ENCODE measurements at regions not wholly inside any gene's neighbourhood (a gene's known extent, or its start where the extent isn't known, plus 50 kb on each side); places are given as distances from the start of the nearest gene placed in this dataset.

- no peaks in the 10 kb centered on the region for H3K79me2 ChIP-seq (replicated peaks; ENCODE audit: insufficient read depth, low read length)
- no peak overlapping the region for H3K4me3 ChIP-seq (ENCODE audit: low read length)
- no peaks in the 10 kb centered on the region for H3K27me3 ChIP-seq (ENCODE audit: insufficient read depth, low read depth, low read length)
- no peak overlapping the region for H2AFZ ChIP-seq (ENCODE audit: low read depth, low read length)
- no peaks in the 10 kb centered on the region for H4K20me1 ChIP-seq (ENCODE audit: insufficient read depth)
- H3K4me2 ChIP-seq (ENCODE audit: low read length): no peak overlapping the region
- H3K9ac ChIP-seq (ENCODE audit: low read length): no peak overlapping the region
- TF ChIP-seq POLR2AphosphoS5 (IDR thresholded peaks at IDR 0.05) (no peak), SMC3 (conservative IDR thresholded peaks at IDR 0.05; ENCODE audit: poor library complexity) (no peak), EZH2 (IDR thresholded peaks at IDR 0.05; ENCODE audit: borderline replicate concordance, insufficient read depth, low read length, poor library complexity, severe bottlenecking) (no peak), TAF1 (IDR thresholded peaks at IDR 0.05; ENCODE audit: low read depth) (no peak), REST (IDR thresholded peaks at IDR 0.05; ENCODE audit: borderline replicate concordance) (no peak), CTCF (IDR thresholded peaks at IDR 0.05; ENCODE audit: poor library complexity, severe bottlenecking) (no peak), EP300 (conservative IDR thresholded peaks at IDR 0.05; ENCODE audit: poor library complexity, severe bottlenecking) (no peak), RAD21 (conservative IDR thresholded peaks at IDR 0.05) (no peak), MXI1 (conservative IDR thresholded peaks at IDR 0.05; ENCODE audit: poor library complexity, severe bottlenecking) (no peak)
- no peaks in the 10 kb centered on the region for H3K9me2 ChIP-seq (ENCODE audit: insufficient read depth, low read length)
- H3F3A ChIP-seq (ENCODE audit: insufficient read depth, low read length, poor library complexity, severe bottlenecking): no peaks in the 10 kb centered on the region
- H3K36me3 ChIP-seq (ENCODE audit: insufficient read depth, low read length): no peaks in the 10 kb centered on the region
- H3K9me3 ChIP-seq (ENCODE audit: low read length): no peaks in the 10 kb centered on the region
- no peak overlapping the region for H3K27ac ChIP-seq (ENCODE audit: low read length)
These were observed 253.9 kb upstream of the BMP2 start for GRCh38 chr20:6513599-6513998.

- Histone ChIP-seq H3K27me3 (ENCODE audit: insufficient read depth, low read depth, low read length) (no peaks in the 10 kb centered on the region), H3K36me3 (ENCODE audit: insufficient read depth, low read length) (no peaks in the 10 kb centered on the region), H4K20me1 (ENCODE audit: insufficient read depth) (no peaks in the 10 kb centered on the region), H3K4me3 (ENCODE audit: low read length) (no peak overlapping the region), H3K9me2 (ENCODE audit: insufficient read depth, low read length) (no peaks in the 10 kb centered on the region), H3K9ac (ENCODE audit: low read length) (no peak overlapping the region), H3K9me3 (ENCODE audit: low read length) (no peaks in the 10 kb centered on the region), H3F3A (ENCODE audit: insufficient read depth, low read length, poor library complexity, severe bottlenecking) (no peaks in the 10 kb centered on the region), H2AFZ (ENCODE audit: low read depth, low read length) (no peak overlapping the region), H3K4me2 (ENCODE audit: low read length) (no peak overlapping the region), H3K27ac (ENCODE audit: low read length) (no peak overlapping the region), H3K79me2 (replicated peaks; ENCODE audit: insufficient read depth, low read length) (no peaks in the 10 kb centered on the region)
- no peak for TF ChIP-seq REST (IDR thresholded peaks at IDR 0.05; ENCODE audit: borderline replicate concordance)
These were observed 258.1 kb upstream of the BMP2 start for GRCh38 chr20:6509374-6509773.
